ENCODE measurements at regions not wholly inside any gene's neighbourhood (a gene's known extent, or its start where the extent isn't known, plus 50 kb on each side); places are given as distances from the start of the nearest gene placed in this dataset.

GRCh38 chr2:189231719-189232323, 52.3 kb upstream of the COL5A2 start:
- no peak for DNase-seq (ENCODE audit: extremely low spot score in 2 of 2)
- no peak overlapping the region for H3K4me3 ChIP-seq
- no peaks in the 10 kb centered on the region for H3K9me3 ChIP-seq
- TF ChIP-seq CTCF (IDR thresholded peaks at IDR 0.05) (no peak), POLR2AphosphoS5 (IDR thresholded peaks at IDR 0.05; ENCODE audit: insufficient read depth in 1 of 2, low read depth in 1 of 2) (no peak)
- intact Hi-C loops (cut with DNase I): no loop called here
- no peaks in the 10 kb centered on the region for H3K4me1 ChIP-seq
- H3K27ac ChIP-seq: no peak overlapping the region
- H3K27me3 ChIP-seq: no peaks in the 10 kb centered on the region
- no peaks in the 10 kb centered on the region for H3K36me3 ChIP-seq

- intact Hi-C loops (cut with DNase I): no loop called here
- no peak for TF ChIP-seq POLR2A (IDR thresholded peaks at IDR 0.05)
- no peak for TF ChIP-seq CTCF (IDR thresholded peaks at IDR 0.05)
- no peak for TF ChIP-seq POLR2AphosphoS5 (IDR thresholded peaks at IDR 0.05; ENCODE audit: insufficient read depth in 1 of 2, low read depth in 1 of 2)
- Histone ChIP-seq H3K4me1 (no peaks in the 10 kb centered on the region), H3K9me3 (no peaks in the 10 kb centered on the region), H3K4me3 (no peak overlapping the region), H3K36me3 (no peaks in the 10 kb centered on the region), H3K27ac (no peak overlapping the region), H3K27me3 (no peaks in the 10 kb centered on the region)
- DNase-seq (ENCODE audit: extremely low spot score in 2 of 2): no peak
Observed at GRCh38 chr2:189232759-189233406, 53.3 kb upstream of the COL5A2 start.

GRCh38 chr2:189233527-189233926, 54.0 kb upstream of the COL5A2 start:
- no peak for DNase-seq (ENCODE audit: extremely low spot score in 2 of 2)
- intact Hi-C loops (cut with DNase I): no loop called here
- Histone ChIP-seq H3K27ac (no peak overlapping the region), H3K4me1 (no peaks in the 10 kb centered on the region), H3K36me3 (no peaks in the 10 kb centered on the region), H3K4me3 (no peak overlapping the region), H3K9me3 (no peaks in the 10 kb centered on the region), H3K27me3 (no peaks in the 10 kb centered on the region)
- TF ChIP-seq CTCF (IDR thresholded peaks at IDR 0.05) (no peak), POLR2AphosphoS5 (IDR thresholded peaks at IDR 0.05; ENCODE audit: insufficient read depth in 1 of 2, low read depth in 1 of 2) (no peak), POLR2A (IDR thresholded peaks at IDR 0.05) (no peak)

GRCh38 chr2:189234991-189235390, 55.4 kb upstream of the COL5A2 start:
- no peak for DNase-seq (ENCODE audit: extremely low spot score in 2 of 2)
- H3K9me3 ChIP-seq: no peaks in the 10 kb centered on the region
- no peaks in the 10 kb centered on the region for H3K36me3 ChIP-seq
- TF ChIP-seq POLR2AphosphoS5 (IDR thresholded peaks at IDR 0.05; ENCODE audit: insufficient read depth in 1 of 2, low read depth in 1 of 2) (no peak), CTCF (IDR thresholded peaks at IDR 0.05) (no peak), POLR2A (IDR thresholded peaks at IDR 0.05) (no peak)
- intact Hi-C loops (cut with DNase I): no loop called here
- H3K27me3 ChIP-seq: no peaks in the 10 kb centered on the region
- H3K4me3 ChIP-seq: no peak overlapping the region
- no peaks in the 10 kb centered on the region for H3K4me1 ChIP-seq
- no peak overlapping the region for H3K27ac ChIP-seq

GRCh38 chr2:189236066-189236465, 56.5 kb upstream of the COL5A2 start:
- DNase-seq (ENCODE audit: extremely low spot score in 2 of 2): no peak
- intact Hi-C loops (cut with DNase I): no loop called here
- Histone ChIP-seq H3K27me3 (no peaks in the 10 kb centered on the region), H3K4me1 (no peaks in the 10 kb centered on the region), H3K9me3 (no peaks in the 10 kb centered on the region), H3K27ac (no peak overlapping the region), H3K4me3 (no peak overlapping the region), H3K36me3 (no peaks in the 10 kb centered on the region)
- TF ChIP-seq CTCF (IDR thresholded peaks at IDR 0.05) (no peak), POLR2AphosphoS5 (IDR thresholded peaks at IDR 0.05; ENCODE audit: insufficient read depth in 1 of 2, low read depth in 1 of 2) (peak in 1 of 2 donors; percentile 14)
